Thyroid gland (tissue), 4 donors: ENCODE measurements at regions not wholly inside any gene's neighbourhood (a gene's known extent, or its start where the extent isn't known, plus 50 kb on each side); places are given as distances from the start of the nearest gene placed in this dataset.

Source experiments
- DNase-seq, 2 donors: peaks; one replicate each; pipeline ENCODE4 v3.0.0-alpha.2; 2019
- H3K27ac ChIP-seq, 3 donors: fragments of 200-600 bp; sonication (generic); 1 replicate in 2 of 3; 2 replicates in 1 of 3; pipeline ENCODE4 v1.5.1; 2016 to 2019; ENCODE audit warnings: mild to moderate bottlenecking in 1 of 3, moderate library complexity in 1 of 3
- H3K27me3 ChIP-seq: fragments of 200-600 bp; sonication (generic); one replicate; pipeline ENCODE4 v1.5.1; 2019
- H3K36me3 ChIP-seq, 2 donors: fragments of 200-600 bp; sonication (generic); one replicate each; pipeline ENCODE4 v1.5.1; 2016 to 2019
- H3K4me1 ChIP-seq, 2 donors: fragments of 200-600 bp; sonication (generic); one replicate each; pipeline ENCODE4 v1.5.1; 2017 to 2019
- H3K4me3 ChIP-seq, 3 donors: fragments of 200-600 bp; sonication (generic); replicated peaks in 1 of 3; 1 replicate in 2 of 3; 2 replicates in 1 of 3; pipeline ENCODE4 v1.5.1; 2016; ENCODE audit warnings: mild to moderate bottlenecking in 1 of 3
- H3K9me3 ChIP-seq: fragments of 200-600 bp; sonication (generic); one replicate; pipeline ENCODE4 v1.5.1; 2017
- CTCF ChIP-seq, 6 experiments: fragments of 200-600 bp in 3 of 6; fragments of 450-650 bp in 3 of 6; sonication (generic) in 3 of 6; IDR thresholded peaks; one replicate each; pipeline ENCODE4 v1.5.1; 2016 to 2019; ENCODE audit warnings: antibody characterized with exemption in 6 of 6, mild to moderate bottlenecking in 2 of 6, inconsistent platforms in 1 of 6, moderate library complexity in 1 of 6
- POLR2A ChIP-seq, 2 donors: fragments of 450-650 bp; IDR thresholded peaks; one replicate each; pipeline ENCODE4 v1.6.1; 2017; ENCODE audit warnings: antibody characterized with exemption in 2 of 2, mild to moderate bottlenecking in 2 of 2, moderate library complexity in 1 of 2
- WGBS, 2 donors: methylation state at CpG; one replicate each; pipeline ENCODE4 v1.1.5; 2017; 5-methylcytosine and 5-hydroxymethylcytosine counted together
- intact Hi-C: fragments of 100-400 bp; cut with DNase I; formaldehyde crosslinking; loops from one replicate; pipeline ENCODE4 v1.15.1; 2023

GRCh38 chr2:188119112-188119838 lies 172.4 kb upstream of the GULP1 start:
- no peak for TF ChIP-seq CTCF (IDR thresholded peaks at IDR 0.05)
- TF ChIP-seq POLR2A (IDR thresholded peaks at IDR 0.05) = no peak
- Histone ChIP-seq H3K9me3 (no peaks in the 10 kb centered on the region), H3K27ac (no peak overlapping the region), H3K4me3 (no peak overlapping the region), H3K27me3 (no peaks in the 10 kb centered on the region), H3K36me3 (no peaks in the 10 kb centered on the region), H3K4me1 (no peaks in the 10 kb centered on the region)
- WGBS, 2 donors = 71 to 74% methylated on average over 5 of the region's 5 CpGs
- intact Hi-C loops = no loop called here
- no peak for DNase-seq

- intact Hi-C loops = no loop called here
- DNase-seq = no peak
- H3K4me3 ChIP-seq = no peak overlapping the region
Observed at GRCh38 chr2:188122985-188123384, 168.7 kb upstream of the GULP1 start.

GRCh38 chr2:188129677-188130076 lies 162.0 kb upstream of the GULP1 start:
- Histone ChIP-seq H3K9me3 (no peaks in the 10 kb centered on the region), H3K4me1 (no peaks in the 10 kb centered on the region), H3K27ac (no peak overlapping the region), H3K4me3 (no peak overlapping the region), H3K36me3 (no peaks in the 10 kb centered on the region), H3K27me3 (no peaks in the 10 kb centered on the region)
- 84 to 87% methylated on average over 4 of the region's 4 CpGs for WGBS, 2 donors
- TF ChIP-seq CTCF (IDR thresholded peaks at IDR 0.05) (no peak), POLR2A (IDR thresholded peaks at IDR 0.05) (no peak)
- intact Hi-C loops = no loop called here
- DNase-seq = no peak

More at GRCh38 chr2:188122985-188123384, 168.7 kb upstream of the GULP1 start:
- no peaks in the 10 kb centered on the region for H3K9me3 ChIP-seq
- H3K4me1 ChIP-seq = no peaks in the 10 kb centered on the region
- no peaks in the 10 kb centered on the region for H3K27me3 ChIP-seq
- no peak overlapping the region for H3K27ac ChIP-seq
- H3K36me3 ChIP-seq = no peaks in the 10 kb centered on the region
- TF ChIP-seq POLR2A (IDR thresholded peaks at IDR 0.05) = no peak
- TF ChIP-seq CTCF (IDR thresholded peaks at IDR 0.05) = no peak

GRCh38 chr2:188130317-188130716 lies 161.4 kb upstream of the GULP1 start:
- H3K27me3 ChIP-seq = no peaks in the 10 kb centered on the region
- H3K36me3 ChIP-seq = no peaks in the 10 kb centered on the region
- no peak overlapping the region for H3K27ac ChIP-seq
- no peak for DNase-seq
- no peak overlapping the region for H3K4me3 ChIP-seq
- H3K4me1 ChIP-seq = no peaks in the 10 kb centered on the region
- intact Hi-C loops = no loop called here
- H3K9me3 ChIP-seq = no peaks in the 10 kb centered on the region
- TF ChIP-seq CTCF (IDR thresholded peaks at IDR 0.05) = no peak
- TF ChIP-seq POLR2A (IDR thresholded peaks at IDR 0.05) = no peak

GRCh38 chr2:188131281-188131680 lies 160.4 kb upstream of the GULP1 start:
- TF ChIP-seq POLR2A (IDR thresholded peaks at IDR 0.05) (no peak), CTCF (IDR thresholded peaks at IDR 0.05) (no peak)
- 88% methylated on average over 1 of the region's 1 CpG for WGBS, 2 donors
- Histone ChIP-seq H3K4me1 (no peaks in the 10 kb centered on the region), H3K4me3 (no peak overlapping the region), H3K36me3 (no peaks in the 10 kb centered on the region), H3K27ac (no peak overlapping the region), H3K9me3 (no peaks in the 10 kb centered on the region), H3K27me3 (no peaks in the 10 kb centered on the region)
- intact Hi-C loops = no loop called here
- no peak for DNase-seq
